ENCODE measurements at regions not wholly inside any gene's neighbourhood (a gene's known extent, or its start where the extent isn't known, plus 50 kb on each side); places are given as distances from the start of the nearest gene placed in this dataset.

- TF ChIP-seq EZH2 (IDR thresholded peaks at IDR 0.05; ENCODE audit: low read depth, low read length, severe bottlenecking): no peak
- TF ChIP-seq POLR2A (IDR thresholded peaks at IDR 0.05; ENCODE audit: control extremely low read depth in 1 of 2, low read depth in 2 of 2, low read length in 2 of 2): no peak
- TF ChIP-seq GABPA (IDR thresholded peaks at IDR 0.05; ENCODE audit: borderline replicate concordance, insufficient read depth, low read length): no peak
- no peak for TF ChIP-seq SUZ12 (IDR thresholded peaks at IDR 0.05; ENCODE audit: low read length)
- TF ChIP-seq NRF1 (IDR thresholded peaks at IDR 0.05; ENCODE audit: low read depth, low read length): no peak
- TF ChIP-seq ATF3 (IDR thresholded peaks at IDR 0.05; ENCODE audit: insufficient read depth, low read depth, low read length): no peak
Measured at GRCh38 chr2:234623521-234623991, 126.7 kb upstream of the ARL4C start.
